ENCODE measurements at regions not wholly inside any gene's neighbourhood (a gene's known extent, or its start where the extent isn't known, plus 50 kb on each side); places are given as distances from the start of the nearest gene placed in this dataset.

GRCh38 chr2:149884871-149885270, 297.3 kb upstream of the MMADHC start:
- POLR2A ChIA-PET: no interaction called here
- ATAC-seq (no peak), FAIRE-seq (no peak), DNase-seq (ENCODE audit: extremely low read depth in 1 of 4, low spot score in 3 of 4) (no peak)
- no peak overlapping the region for H2AFZ ChIP-seq (ENCODE audit: low read depth, low read length)
- CTCF ChIA-PET (ENCODE audit: low intra/inter-chr PET ratio): no interaction called here
- no peaks in the 10 kb centered on the region for H3K9me1 ChIP-seq (ENCODE audit: control insufficient read depth, insufficient read depth, low read length)
- intact Hi-C loops (cut with micrococcal nuclease) (no loop called here), in situ Hi-C loops (cut with MboI) (no loop called here)
- H3K27me3 ChIP-seq (ENCODE audit: control insufficient read depth in 2 of 2, insufficient read depth in 2 of 2, low read length in 2 of 2): no peaks in the 10 kb centered on the region
- H3K79me2 ChIP-seq (ENCODE audit: control insufficient read depth, insufficient read depth, low read length): no peaks in the 10 kb centered on the region
- no peaks in the 10 kb centered on the region for H4K20me1 ChIP-seq (replicated peaks; ENCODE audit: control insufficient read depth, insufficient read depth, low read length)
- no peak overlapping the region for H3K27ac ChIP-seq (ENCODE audit: extremely low read depth, low read depth, low read length)
- H3K9ac ChIP-seq (ENCODE audit: insufficient read depth in 1 of 2, low read depth in 2 of 2, low read length in 2 of 2): no peak overlapping the region
- H3K4me2 ChIP-seq (ENCODE audit: insufficient read depth, low read length): no peak overlapping the region
- no TSS peak for BruUV-seq (replicated peaks)
- no peak overlapping the region for H3K4me3 ChIP-seq
- H3K4me1 ChIP-seq (replicated peaks in 1 of 2; ENCODE audit: control insufficient read depth in 2 of 2, insufficient read depth in 2 of 2, low read length in 2 of 2): no peaks in the 10 kb centered on the region
- no peaks in the 10 kb centered on the region; the same call in 1 of the 2 replicates for H3K9me3 ChIP-seq (replicated peaks; ENCODE audit: control insufficient read depth, insufficient read depth, low read depth, low read length)
- no peaks in the 10 kb centered on the region for H3K36me3 ChIP-seq (ENCODE audit: control insufficient read depth, insufficient read depth, low read length)
- TF ChIP-seq ZKSCAN3 (CRISPR knock-in tag; IDR thresholded peaks at IDR 0.05) (no peak), ZNF41 (CRISPR knock-in tag; conservative IDR thresholded peaks at IDR 0.05) (no peak), MITF (IDR thresholded peaks at IDR 0.05) (no peak), PRMT5 (CRISPR knock-in tag; IDR thresholded peaks at IDR 0.05) (no peak), CC2D1A (IDR thresholded peaks at IDR 0.05) (no peak), ADNP (tag; IDR thresholded peaks at IDR 0.05) (no peak), CHD7 (IDR thresholded peaks at IDR 0.05; ENCODE audit: low read depth, low read length) (no peak), SAFB (IDR thresholded peaks at IDR 0.05; ENCODE audit: borderline replicate concordance, low read depth, low read length) (no peak)
- TF ChIP-seq, protein P1, sequence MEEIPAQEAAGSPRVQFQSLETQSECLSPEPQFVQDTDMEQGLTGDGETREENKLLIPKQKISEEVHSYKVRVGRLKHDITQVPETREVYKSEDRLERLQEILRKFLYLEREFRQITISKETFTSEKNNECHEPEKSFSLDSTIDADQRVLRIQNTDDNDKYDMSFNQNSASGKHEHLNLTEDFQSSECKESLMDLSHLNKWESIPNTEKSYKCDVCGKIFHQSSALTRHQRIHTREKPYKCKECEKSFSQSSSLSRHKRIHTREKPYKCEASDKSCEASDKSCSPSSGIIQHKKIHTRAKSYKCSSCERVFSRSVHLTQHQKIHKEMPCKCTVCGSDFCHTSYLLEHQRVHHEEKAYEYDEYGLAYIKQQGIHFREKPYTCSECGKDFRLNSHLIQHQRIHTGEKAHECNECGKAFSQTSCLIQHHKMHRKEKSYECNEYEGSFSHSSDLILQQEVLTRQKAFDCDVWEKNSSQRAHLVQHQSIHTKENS (CRISPR knock-in tag; IDR thresholded peaks at IDR 0.05): no peak

Measured in K562 (cell line).